ENCODE measurements at regions not wholly inside any gene's neighbourhood (a gene's known extent, or its start where the extent isn't known, plus 50 kb on each side); places are given as distances from the start of the nearest gene placed in this dataset.

- intact Hi-C loops (cut with micrococcal nuclease), result no loop called here
Measured at GRCh38 chr2:5368263-5368662, 323.9 kb upstream of the SOX11 start.

DNA sequence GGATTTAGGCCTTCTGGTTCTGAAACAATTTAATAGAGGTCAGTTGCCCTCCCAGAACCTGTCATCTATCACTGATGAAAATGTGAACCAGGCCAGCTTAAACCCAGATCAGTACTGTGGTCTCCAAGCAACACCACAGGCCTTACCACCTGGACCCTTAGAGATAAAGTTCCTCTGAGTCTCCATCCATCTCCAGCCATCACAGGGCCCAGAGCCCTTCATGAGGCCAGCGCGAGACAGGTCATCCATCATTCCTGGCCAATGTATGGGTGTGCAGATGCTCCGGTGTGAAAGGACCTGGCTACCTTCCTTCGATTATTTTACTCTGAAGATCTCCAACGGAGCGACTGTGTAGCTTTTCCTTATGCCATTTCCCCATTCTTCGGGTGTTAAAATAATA is 322.7 kb upstream of the SOX11 start:
- POLR2A ChIA-PET (ENCODE audit: partially characterized antibody), result no interaction called here
- Histone ChIP-seq H3K4me1 (ENCODE audit: insufficient read depth, low read length) (no peaks in the 10 kb centered on the region), H3K4me3 (ENCODE audit: low read length in 2 of 2) (no peak overlapping the region), H3K27me3 (ENCODE audit: insufficient read depth, low read length) (no peaks in the 10 kb centered on the region), H3K27ac (ENCODE audit: low read depth, low read length) (no peak overlapping the region), H3K36me3 (ENCODE audit: insufficient read depth, low read length) (no peaks in the 10 kb centered on the region), H3K9me3 (ENCODE audit: control insufficient read depth in 1 of 2, low read length in 2 of 2) (no peaks in the 10 kb centered on the region)
- intact Hi-C loops (cut with micrococcal nuclease), result no loop called here
- no peaks in the 10 kb centered on the region for H3K36me3 Mint-ChIP-seq
- H3K9me3 Mint-ChIP-seq, result peaks cover 0 to 6% (median 2%) of the 10 kb centered on the region in 8 donors
- CTCF ChIA-PET (ENCODE audit: partially characterized antibody), result no interaction called here
- DNase-seq, result no peak
- no peak overlapping the region for H3K4me3 Mint-ChIP-seq
- peaks cover 0 to 2% of the 10 kb centered on the region in 2 donors for H3K27me3 Mint-ChIP-seq
- no peaks in the 10 kb centered on the region for H3K4me1 Mint-ChIP-seq
- H3K27ac Mint-ChIP-seq, result no peak overlapping the region

More at GRCh38 chr2:5368263-5368662, 323.9 kb upstream of the SOX11 start:
- Mint-ChIP-seq H3K36me3 (no peaks in the 10 kb centered on the region), H3K9me3 (peaks cover 0 to 6% (median 2%) of the 10 kb centered on the region in 8 donors), H3K27ac (no peak overlapping the region), H3K4me3 (no peak overlapping the region), H3K27me3 (peaks cover 0 to 2% of the 10 kb centered on the region in 2 donors), H3K4me1 (no peaks in the 10 kb centered on the region)
- no peak for DNase-seq
- Histone ChIP-seq H3K4me3 (ENCODE audit: low read length in 2 of 2) (no peak overlapping the region), H3K9me3 (ENCODE audit: control insufficient read depth in 1 of 2, low read length in 2 of 2) (no peaks in the 10 kb centered on the region), H3K4me1 (ENCODE audit: insufficient read depth, low read length) (no peaks in the 10 kb centered on the region), H3K27ac (ENCODE audit: low read depth, low read length) (no peak overlapping the region), H3K36me3 (ENCODE audit: insufficient read depth, low read length) (no peaks in the 10 kb centered on the region), H3K27me3 (ENCODE audit: insufficient read depth, low read length) (no peaks in the 10 kb centered on the region)
- CTCF ChIA-PET (ENCODE audit: partially characterized antibody), result no interaction called here
- POLR2A ChIA-PET (ENCODE audit: partially characterized antibody), result no interaction called here

DNA sequence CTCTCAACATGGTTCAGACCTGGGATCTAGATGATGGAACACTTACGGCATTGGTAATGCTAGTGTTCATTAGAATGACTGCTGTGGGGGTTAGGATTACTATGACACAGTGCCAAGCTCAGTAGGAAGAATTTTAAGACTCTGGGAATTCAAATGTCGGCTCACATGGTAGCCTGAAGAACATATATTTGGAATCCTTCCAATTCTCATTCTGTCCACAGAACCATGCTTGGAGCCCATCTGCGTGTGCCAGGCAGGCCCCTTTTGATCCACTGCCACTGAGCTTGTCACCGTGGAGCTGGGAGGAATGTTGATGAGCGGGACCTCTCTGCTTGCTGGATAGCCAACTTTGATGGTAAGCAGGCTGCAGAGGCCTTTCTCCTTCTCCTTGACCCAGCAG is 322.0 kb upstream of the SOX11 start:
- Histone ChIP-seq H3K4me1 (ENCODE audit: insufficient read depth, low read length) (no peaks in the 10 kb centered on the region), H3K36me3 (ENCODE audit: insufficient read depth, low read length) (no peaks in the 10 kb centered on the region), H3K27me3 (ENCODE audit: insufficient read depth, low read length) (no peaks in the 10 kb centered on the region), H3K27ac (ENCODE audit: low read depth, low read length) (no peak overlapping the region), H3K4me3 (ENCODE audit: low read length in 2 of 2) (no peak overlapping the region), H3K9me3 (ENCODE audit: control insufficient read depth in 1 of 2, low read length in 2 of 2) (no peaks in the 10 kb centered on the region)
- CTCF ChIA-PET (ENCODE audit: partially characterized antibody), result no interaction called here
- Mint-ChIP-seq H3K9me3 (peaks cover 0 to 6% (median 3%) of the 10 kb centered on the region in 8 donors), H3K36me3 (no peaks in the 10 kb centered on the region), H3K27me3 (peaks cover 0 to 2% of the 10 kb centered on the region in 2 donors), H3K4me3 (no peak overlapping the region), H3K27ac (no peak overlapping the region), H3K4me1 (no peaks in the 10 kb centered on the region)
- DNase-seq, result no peak
- POLR2A ChIA-PET (ENCODE audit: partially characterized antibody), result no interaction called here
- intact Hi-C loops (cut with micrococcal nuclease), result no loop called here

- peaks cover 0 to 8% (median 5%) of the 10 kb centered on the region in 8 donors for H3K9me3 Mint-ChIP-seq
- CTCF ChIA-PET (ENCODE audit: partially characterized antibody), result no interaction called here
- H3K27ac ChIP-seq (ENCODE audit: low read depth, low read length), result no peak overlapping the region
- no peaks in the 10 kb centered on the region for H3K4me1 ChIP-seq (ENCODE audit: insufficient read depth, low read length)
- H3K27ac Mint-ChIP-seq, result no peak overlapping the region
- no peaks in the 10 kb centered on the region for H3K36me3 Mint-ChIP-seq
- no peak overlapping the region for H3K4me3 ChIP-seq (ENCODE audit: low read length in 2 of 2)
- no peaks in the 10 kb centered on the region for H3K4me1 Mint-ChIP-seq
- H3K27me3 ChIP-seq (ENCODE audit: insufficient read depth, low read length), result no peaks in the 10 kb centered on the region
- intact Hi-C loops (cut with micrococcal nuclease), result no loop called here
- H3K36me3 ChIP-seq (ENCODE audit: insufficient read depth, low read length), result no peaks in the 10 kb centered on the region
- H3K27me3 Mint-ChIP-seq, result peaks cover 0 to 2% of the 10 kb centered on the region in 2 donors
- no peaks in the 10 kb centered on the region for H3K9me3 ChIP-seq (ENCODE audit: control insufficient read depth in 1 of 2, low read length in 2 of 2)
- POLR2A ChIA-PET (ENCODE audit: partially characterized antibody), result no interaction called here
- no peak for DNase-seq
- no peak overlapping the region for H3K4me3 Mint-ChIP-seq
Measured at GRCh38 chr2:5372141-5372540, 320.0 kb upstream of the SOX11 start.

GRCh38 chr2:5373200-5373599 is 319.0 kb upstream of the SOX11 start:
- Mint-ChIP-seq H3K4me1 (no peaks in the 10 kb centered on the region), H3K27me3 (peaks cover 0 to 2% of the 10 kb centered on the region in 2 donors), H3K4me3 (no peak overlapping the region), H3K36me3 (no peaks in the 10 kb centered on the region), H3K9me3 (peaks cover 0 to 8% (median 5%) of the 10 kb centered on the region in 8 donors), H3K27ac (no peak overlapping the region)
- DNase-seq, result no peak
- no peaks in the 10 kb centered on the region for H3K9me3 ChIP-seq (ENCODE audit: control insufficient read depth in 1 of 2, low read length in 2 of 2)
- no peak overlapping the region for H3K27ac ChIP-seq (ENCODE audit: low read depth, low read length)
- intact Hi-C loops (cut with micrococcal nuclease), result no loop called here
- no peak overlapping the region for H3K4me3 ChIP-seq (ENCODE audit: low read length in 2 of 2)
- CTCF ChIA-PET (ENCODE audit: partially characterized antibody), result no interaction called here
- POLR2A ChIA-PET (ENCODE audit: partially characterized antibody), result no interaction called here
- no peaks in the 10 kb centered on the region for H3K36me3 ChIP-seq (ENCODE audit: insufficient read depth, low read length)
- H3K27me3 ChIP-seq (ENCODE audit: insufficient read depth, low read length), result no peaks in the 10 kb centered on the region
- H3K4me1 ChIP-seq (ENCODE audit: insufficient read depth, low read length), result no peaks in the 10 kb centered on the region

- Histone ChIP-seq H3K36me3 (ENCODE audit: insufficient read depth, low read length) (no peaks in the 10 kb centered on the region), H3K27ac (ENCODE audit: low read depth, low read length) (no peak overlapping the region), H3K9me3 (ENCODE audit: control insufficient read depth in 1 of 2, low read length in 2 of 2) (no peaks in the 10 kb centered on the region), H3K4me1 (ENCODE audit: insufficient read depth, low read length) (no peaks in the 10 kb centered on the region), H3K4me3 (ENCODE audit: low read length in 2 of 2) (no peak overlapping the region), H3K27me3 (ENCODE audit: insufficient read depth, low read length) (no peaks in the 10 kb centered on the region)
- Mint-ChIP-seq H3K4me3 (no peak overlapping the region), H3K36me3 (no peaks in the 10 kb centered on the region), H3K27me3 (no peaks in the 10 kb centered on the region), H3K9me3 (peaks cover 0 to 14% (median 5%) of the 10 kb centered on the region in 8 donors), H3K4me1 (no peaks in the 10 kb centered on the region), H3K27ac (no peak overlapping the region)
- POLR2A ChIA-PET (ENCODE audit: partially characterized antibody), result no interaction called here
- DNase-seq, result no peak
- CTCF ChIA-PET (ENCODE audit: partially characterized antibody), result no interaction called here
- intact Hi-C loops (cut with micrococcal nuclease), result no loop called here
Measured at GRCh38 chr2:5374762-5375161, 317.4 kb upstream of the SOX11 start.

- no peak overlapping the region for H3K4me3 Mint-ChIP-seq
- Histone ChIP-seq H3K27me3 (ENCODE audit: insufficient read depth, low read length) (no peaks in the 10 kb centered on the region), H3K4me1 (ENCODE audit: insufficient read depth, low read length) (no peaks in the 10 kb centered on the region), H3K4me3 (ENCODE audit: low read length in 2 of 2) (no peak overlapping the region), H3K36me3 (ENCODE audit: insufficient read depth, low read length) (no peaks in the 10 kb centered on the region), H3K27ac (ENCODE audit: low read depth, low read length) (no peak overlapping the region), H3K9me3 (ENCODE audit: control insufficient read depth in 1 of 2, low read length in 2 of 2) (no peaks in the 10 kb centered on the region)
- DNase-seq, result no peak
- intact Hi-C loops (cut with micrococcal nuclease), result no loop called here
- no peaks in the 10 kb centered on the region for H3K36me3 Mint-ChIP-seq
- POLR2A ChIA-PET (ENCODE audit: partially characterized antibody), result no interaction called here
- CTCF ChIA-PET (ENCODE audit: partially characterized antibody), result no interaction called here
- H3K27ac Mint-ChIP-seq, result no peak overlapping the region
- no peaks in the 10 kb centered on the region for H3K27me3 Mint-ChIP-seq
- no peaks in the 10 kb centered on the region for H3K4me1 Mint-ChIP-seq
- H3K9me3 Mint-ChIP-seq, result peaks cover 0 to 14% (median 5%) of the 10 kb centered on the region in 8 donors
Measured at GRCh38 chr2:5377323-5377722, 314.9 kb upstream of the SOX11 start.

GRCh38 chr2:5379811-5380210 is 312.4 kb upstream of the SOX11 start:
- no peak for DNase-seq
- Mint-ChIP-seq H3K27me3 (no peaks in the 10 kb centered on the region), H3K4me1 (no peaks in the 10 kb centered on the region), H3K4me3 (no peak overlapping the region), H3K36me3 (no peaks in the 10 kb centered on the region), H3K27ac (no peak overlapping the region), H3K9me3 (peaks cover 0 to 14% (median 5%) of the 10 kb centered on the region in 8 donors)
- H3K4me3 ChIP-seq (ENCODE audit: low read length in 2 of 2), result no peak overlapping the region
- ChIA-PET CTCF (ENCODE audit: partially characterized antibody) (no interaction called here), POLR2A (ENCODE audit: partially characterized antibody) (no interaction called here)
- intact Hi-C loops (cut with micrococcal nuclease), result no loop called here
- H3K27ac ChIP-seq (ENCODE audit: low read depth, low read length), result no peak overlapping the region
- no peaks in the 10 kb centered on the region for H3K36me3 ChIP-seq (ENCODE audit: insufficient read depth, low read length)
- no peaks in the 10 kb centered on the region for H3K4me1 ChIP-seq (ENCODE audit: insufficient read depth, low read length)
- no peaks in the 10 kb centered on the region for H3K27me3 ChIP-seq (ENCODE audit: insufficient read depth, low read length)
- no peaks in the 10 kb centered on the region for H3K9me3 ChIP-seq (ENCODE audit: control insufficient read depth in 1 of 2, low read length in 2 of 2)

All from CD4-positive, alpha-beta memory T cell (primary cell).